K562 (cell line): ENCODE measurements at regions not wholly inside any gene's neighbourhood (a gene's known extent, or its start where the extent isn't known, plus 50 kb on each side); places are given as distances from the start of the nearest gene placed in this dataset.

ENCODE experiments used
- ATAC-seq: fragments of 200-7000 bp; cut with Tn5 transposase; 3 replicates; pipeline ENCODE4 v1.9.1; 2020; ENCODE audit warnings: moderate library complexity
- BruUV-seq: library from RNA; stranded (reverse); fragments of 400-500 nt; replicated peaks from 2 replicates; lab custom pipeline; 2021; lab: Mats Ljungman, UMichigan
- CTCF ChIA-PET: fragments of 300-600 bp; formaldehyde crosslinking; extraction: SDS; loops from one replicate; lab custom pipeline; 2021; ENCODE audit warnings: low intra/inter-chr PET ratio; lab: Yijun Ruan, JAX
- POLR2A ChIA-PET: fragments of 300-600, 350-650 bp; sonication (Branson Sonifier 250); formaldehyde crosslinking; extraction: SDS; loops from one replicate; lab custom pipeline; 2021; ENCODE audit warnings: antibody characterized with exemption, inconsistent platforms; lab: Yijun Ruan, JAX
- DNase-seq, 4 experiments: peaks; one replicate each; pipeline versions ENCODE4 v3.0.0 to v3.0.0-alpha.2; 2011 to 2018; ENCODE audit warnings: low spot score in 3 of 4, mixed read lengths in 3 of 4; ENCODE audit errors: extremely low read depth in 1 of 4
- FAIRE-seq: peaks from 2 replicates; lab custom pipeline; 2011; peaks lifted over from hg19 to GRCh38; lab: Jason Lieb, UNC
- H2AFZ ChIP-seq: 2 replicates; pipeline ENCODE4 v1.6.0; 2011; ENCODE audit warnings: low read depth, low read length, control low read depth, inconsistent platforms
- H3K27ac ChIP-seq: fragments of 200-600 bp; 3 replicates; pipeline ENCODE4 v1.8.0; 2011; ENCODE audit warnings: low read depth, mild to moderate bottlenecking, control low read depth, inconsistent platforms, low read length, moderate library complexity, mixed read lengths; ENCODE audit errors: extremely low read depth
- H3K27me3 ChIP-seq, 2 experiments: fragments of 300-600 bp in 1 of 2; 2 replicates in 1 of 2; 3 replicates in 1 of 2; pipeline versions ENCODE4 v1.6.0 to v1.8.0; 2011; ENCODE audit warnings: inconsistent platforms in 2 of 2, low read length in 2 of 2, mild to moderate bottlenecking in 1 of 2, mixed read lengths in 1 of 2, moderate library complexity in 1 of 2; ENCODE audit not compliant: control insufficient read depth in 2 of 2, insufficient read depth in 2 of 2
- H3K36me3 ChIP-seq: fragments of 300-600 bp; 3 replicates; pipeline ENCODE4 v1.8.0; 2011; ENCODE audit warnings: mild to moderate bottlenecking, low read length, inconsistent platforms; ENCODE audit not compliant: control insufficient read depth, insufficient read depth
- H3K4me1 ChIP-seq, 2 experiments: fragments of 200-600 bp in 1 of 2; replicated peaks in 1 of 2; 2 replicates in 1 of 2; 3 replicates in 1 of 2; pipeline versions ENCODE4 v1.5.1 to v1.8.0; 2011; ENCODE audit warnings: inconsistent platforms in 2 of 2, low read length in 2 of 2, mild to moderate bottlenecking in 1 of 2, mixed read lengths in 1 of 2, moderate library complexity in 1 of 2; ENCODE audit not compliant: control insufficient read depth in 2 of 2, insufficient read depth in 2 of 2
- H3K4me2 ChIP-seq: 2 replicates; pipeline ENCODE4 v1.6.1; 2011; ENCODE audit warnings: low read length, control low read depth, inconsistent platforms, mixed read lengths; ENCODE audit not compliant: insufficient read depth
- H3K4me3 ChIP-seq: fragments of 200-600 bp; sonication (generic), shearing (Covaris generic); 2 replicates; pipeline ENCODE4 v1.5.1; 2016; ENCODE audit warnings: control low read depth, inconsistent platforms
- H3K79me2 ChIP-seq: fragments of 200-600 bp; 3 replicates; pipeline ENCODE4 v1.8.0; 2011; ENCODE audit warnings: low read length, inconsistent platforms; ENCODE audit not compliant: control insufficient read depth, insufficient read depth
- H3K9ac ChIP-seq, 2 experiments: 2 replicates each; pipeline versions ENCODE4 v1.6.0 to v1.6.1; 2011; ENCODE audit warnings: low read depth in 2 of 2, low read length in 2 of 2, control low read depth in 1 of 2, inconsistent platforms in 1 of 2, mild to moderate bottlenecking in 1 of 2, mixed read lengths in 1 of 2; ENCODE audit not compliant: insufficient read depth in 1 of 2
- H3K9me1 ChIP-seq: one replicate; pipeline ENCODE4 v1.6.0; 2011; ENCODE audit warnings: inconsistent platforms, mild to moderate bottlenecking, low read length, moderate library complexity; ENCODE audit not compliant: control insufficient read depth, insufficient read depth
- H3K9me3 ChIP-seq: replicated peaks from 2 replicates; pipeline ENCODE4 v1.5.1; 2011; ENCODE audit warnings: low read depth, low read length, inconsistent platforms; ENCODE audit not compliant: control insufficient read depth, insufficient read depth
- H4K20me1 ChIP-seq: replicated peaks from 2 replicates; pipeline ENCODE4 v1.6.1; 2011; ENCODE audit warnings: low read length, inconsistent platforms, mixed read lengths; ENCODE audit not compliant: control insufficient read depth, insufficient read depth
- PATZ1 ChIP-seq: fragments of 250-450 bp; sonication (Bioruptor Pico); IDR thresholded peaks from 2 replicates; pipeline ENCODE4 v1.5.0; 2020; ENCODE audit warnings: mild to moderate bottlenecking, borderline replicate concordance
- WGBS: fragments of 100-300 bp; shearing (Covaris generic); methylation state at CpG from one replicate; pipeline ENCODE4 v1.1.6; 2016; ENCODE audit warnings: low coverage, mixed read lengths; ENCODE audit not compliant: insufficient coverage; ENCODE audit errors: missing lambda C conversion rate; 5-methylcytosine and 5-hydroxymethylcytosine counted together
- in situ Hi-C: fragments of 300-500 bp; cut with MboI; formaldehyde crosslinking; loops from 4 replicates; pipeline ENCODE4 v1.15.0; 2018; ENCODE audit warnings: inconsistent platforms, mixed read lengths
- intact Hi-C: fragments of 100-400 bp; cut with micrococcal nuclease; formaldehyde crosslinking; loops from 2 replicates; pipeline ENCODE4 v1.14.2; 2022

- no peak overlapping the region for H2AFZ ChIP-seq
- FAIRE-seq = no peak
- H3K36me3 ChIP-seq = no peaks in the 10 kb centered on the region
Observed at GRCh38 chr1:189121941-189122340, 1355.7 kb downstream of the BRINP3 start.

More at GRCh38 chr1:189121941-189122340, 1355.7 kb downstream of the BRINP3 start:
- 0% methylated on average over 2 of the region's 2 CpGs for WGBS
- H3K9ac ChIP-seq = no peak overlapping the region
- no peak overlapping the region for H3K4me2 ChIP-seq
- H3K9me3 ChIP-seq = no peaks in the 10 kb centered on the region; the same call in 1 of the 2 replicates
- H3K27me3 ChIP-seq = no peaks in the 10 kb centered on the region
- ChIA-PET CTCF (no interaction called here), POLR2A (no interaction called here)
- H3K4me1 ChIP-seq = no peaks in the 10 kb centered on the region
- no peaks in the 10 kb centered on the region for H3K79me2 ChIP-seq
- no peak overlapping the region for H3K27ac ChIP-seq
- TF ChIP-seq PATZ1 = no peak
- no peaks in the 10 kb centered on the region for H3K9me1 ChIP-seq
- in situ Hi-C loops (no loop called here), intact Hi-C loops (no loop called here)
- BruUV-seq = no TSS peak
- no peak overlapping the region for H3K4me3 ChIP-seq
- DNase-seq (no peak), ATAC-seq (no peak)
- H4K20me1 ChIP-seq = no peaks in the 10 kb centered on the region
